Stomach (tissue), 8 donors: ENCODE measurements at regions not wholly inside any gene's neighbourhood (a gene's known extent, or its start where the extent isn't known, plus 50 kb on each side); places are given as distances from the start of the nearest gene placed in this dataset.

Experiments
- DNase-seq, 2 donors: peaks; one replicate each; pipeline versions ENCODE4 v3.0.0 to v3.0.0-alpha.2; 2013 to 2019
- H3K27ac ChIP-seq, 5 donors: fragments of 200-600 bp in 4 of 5; sonication (generic) in 4 of 5; one replicate each; pipeline ENCODE4 v1.5.1; 2013 to 2019; ENCODE audit warnings: mild to moderate bottlenecking in 1 of 5, moderate library complexity in 1 of 5
- H3K27me3 ChIP-seq, 3 donors: fragments of 200-600 bp; sonication (generic); one replicate each; pipeline ENCODE4 v1.5.1; 2017 to 2019; ENCODE audit warnings: mixed run types in 1 of 3
- H3K36me3 ChIP-seq, 4 donors: fragments of 200-600 bp; sonication (generic); 1 replicate in 3 of 4; 2 replicates in 1 of 4; pipeline ENCODE4 v1.5.1; 2016 to 2019
- H3K4me1 ChIP-seq, 4 donors: fragments of 200-600 bp; sonication (generic); one replicate each; pipeline ENCODE4 v1.5.1; 2016 to 2019
- H3K4me3 ChIP-seq, 4 donors: fragments of 200-600 bp; sonication (generic) in 3 of 4; one replicate each; pipeline ENCODE4 v1.5.1; 2016 to 2019; ENCODE audit warnings: mild to moderate bottlenecking in 1 of 4
- H3K9me3 ChIP-seq, 4 donors: fragments of 200-600 bp; sonication (generic); one replicate each; pipeline ENCODE4 v1.5.1; 2016 to 2019
- EP300 ChIP-seq: sonication (generic); formaldehyde crosslinking; IDR thresholded peaks from one replicate; pipeline ENCODE4 v1.6.1; 2017; ENCODE audit warnings: antibody characterized with exemption
- POLR2A ChIP-seq, 4 donors: fragments of 450-650 bp; IDR thresholded peaks; one replicate each; pipeline ENCODE4 v1.6.1; 2016; ENCODE audit warnings: antibody characterized with exemption in 4 of 4, control low read depth in 2 of 4, mild to moderate bottlenecking in 1 of 4, moderate library complexity in 1 of 4
- POLR2AphosphoS5 ChIP-seq, 3 donors: sonication (generic); formaldehyde crosslinking; IDR thresholded peaks; one replicate each; pipeline ENCODE4 v1.6.1; 2016; ENCODE audit warnings: antibody characterized with exemption in 3 of 3
- WGBS, 5 donors: extraction: QIAGEN DNeasy Blood & Tissue Kit in 3 of 5; methylation state at CpG; one replicate each; pipeline versions ENCODE4 v1.1.5 to v1.1.7; 2013 to 2018; 5-methylcytosine and 5-hydroxymethylcytosine counted together
- intact Hi-C: fragments of 100-400 bp; cut with DNase I; formaldehyde crosslinking; loops from one replicate; pipeline ENCODE4 v1.15.1; 2023; ENCODE audit warnings: low total_unique reads
- TF ChIP-seq, protein P1 (sequence below), 7 experiments: fragments of 450-650 bp in 4 of 7; fragments of 200-600 bp in 3 of 7; sonication (generic) in 3 of 7; IDR thresholded peaks; one replicate each; pipeline ENCODE4 v1.5.1; 2016 to 2019; ENCODE audit warnings: antibody characterized with exemption in 7 of 7, control low read depth in 2 of 7, mild to moderate bottlenecking in 1 of 7
- donor health status: healthy with polysubstance abuse.
- donor health status: Bipolar disorder and iron deficiency.
- donor health status: healthy.

DNA sequence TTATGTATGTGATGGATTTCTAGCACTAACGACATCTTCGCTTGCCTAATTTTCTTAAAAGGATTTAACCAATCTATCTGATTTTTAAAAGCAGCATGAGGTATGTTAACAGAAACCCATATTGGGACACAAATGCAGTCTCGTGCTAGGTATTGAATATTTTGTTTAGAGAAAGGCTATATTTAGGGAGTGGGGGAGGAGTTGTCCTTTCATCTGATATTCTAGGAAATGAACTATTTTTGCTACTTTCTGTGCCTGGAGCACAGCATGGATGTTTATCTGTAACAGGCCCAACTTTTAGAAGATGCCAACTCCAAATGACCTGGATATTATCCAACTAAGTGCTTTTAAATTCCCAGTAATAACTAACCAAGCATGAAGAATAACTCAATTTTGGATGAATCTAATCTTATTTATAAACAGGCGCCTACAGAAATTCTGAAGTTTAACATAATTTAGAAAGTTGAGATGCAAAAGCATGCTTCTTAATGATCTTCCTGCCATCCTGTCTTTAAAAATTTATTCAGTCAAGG is 317.1 kb upstream of the CHD6 start:
- WGBS, 5 donors, result 44 to 74% (median 52%) methylated on average over 4 of the region's 4 CpGs
- intact Hi-C loops, result no loop called here
- TF ChIP-seq, protein P1, sequence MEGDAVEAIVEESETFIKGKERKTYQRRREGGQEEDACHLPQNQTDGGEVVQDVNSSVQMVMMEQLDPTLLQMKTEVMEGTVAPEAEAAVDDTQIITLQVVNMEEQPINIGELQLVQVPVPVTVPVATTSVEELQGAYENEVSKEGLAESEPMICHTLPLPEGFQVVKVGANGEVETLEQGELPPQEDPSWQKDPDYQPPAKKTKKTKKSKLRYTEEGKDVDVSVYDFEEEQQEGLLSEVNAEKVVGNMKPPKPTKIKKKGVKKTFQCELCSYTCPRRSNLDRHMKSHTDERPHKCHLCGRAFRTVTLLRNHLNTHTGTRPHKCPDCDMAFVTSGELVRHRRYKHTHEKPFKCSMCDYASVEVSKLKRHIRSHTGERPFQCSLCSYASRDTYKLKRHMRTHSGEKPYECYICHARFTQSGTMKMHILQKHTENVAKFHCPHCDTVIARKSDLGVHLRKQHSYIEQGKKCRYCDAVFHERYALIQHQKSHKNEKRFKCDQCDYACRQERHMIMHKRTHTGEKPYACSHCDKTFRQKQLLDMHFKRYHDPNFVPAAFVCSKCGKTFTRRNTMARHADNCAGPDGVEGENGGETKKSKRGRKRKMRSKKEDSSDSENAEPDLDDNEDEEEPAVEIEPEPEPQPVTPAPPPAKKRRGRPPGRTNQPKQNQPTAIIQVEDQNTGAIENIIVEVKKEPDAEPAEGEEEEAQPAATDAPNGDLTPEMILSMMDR (IDR thresholded peaks at IDR 0.05), result no peak
- TF ChIP-seq POLR2A (IDR thresholded peaks at IDR 0.05) (no peak), POLR2AphosphoS5 (IDR thresholded peaks at IDR 0.05) (no peak), EP300 (no peak)

DNA sequence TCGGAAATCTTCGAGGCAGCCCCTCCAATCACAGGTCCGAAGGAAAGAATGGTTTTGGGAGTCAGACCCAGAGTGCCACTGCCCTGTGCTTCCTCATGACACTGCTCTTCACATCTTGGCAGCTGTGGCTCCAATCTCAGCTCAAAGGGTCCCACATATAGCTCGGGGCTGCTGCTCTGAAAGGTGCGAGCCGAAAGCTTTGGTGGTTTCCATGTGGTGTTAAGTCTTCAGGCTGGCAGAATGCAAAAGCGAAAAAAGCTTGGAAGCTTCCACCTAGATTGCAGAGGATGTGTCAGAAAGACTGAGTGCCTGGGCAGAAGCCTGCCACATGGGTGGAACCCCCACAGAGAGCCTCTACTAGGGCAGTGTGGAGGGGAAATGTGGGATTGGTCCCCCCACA is 314.3 kb upstream of the CHD6 start:
- Histone ChIP-seq H3K27me3 (peaks cover 0 to 10% (median 0%) of the 10 kb centered on the region in 3 donors), H3K27ac (no peak overlapping the region), H3K4me1 (peaks cover 0 to 6% (median 0%) of the 10 kb centered on the region in 4 donors), H3K9me3 (no peaks in the 10 kb centered on the region), H3K4me3 (no peak overlapping the region), H3K36me3 (no peaks in the 10 kb centered on the region)
- intact Hi-C loops, result no loop called here
- DNase-seq, result no peak
- TF ChIP-seq POLR2AphosphoS5 (IDR thresholded peaks at IDR 0.05), result no peak
- 80 to 89% (median 83%) methylated on average over 7 of the region's 7 CpGs for WGBS, 5 donors

More for the DNA sequence above, 317.1 kb upstream of the CHD6 start:
- Histone ChIP-seq H3K4me3 (no peak overlapping the region), H3K27me3 (no peaks in the 10 kb centered on the region), H3K36me3 (no peaks in the 10 kb centered on the region), H3K4me1 (peaks cover 0 to 6% (median 0%) of the 10 kb centered on the region in 4 donors), H3K9me3 (no peaks in the 10 kb centered on the region), H3K27ac (no peak overlapping the region)
- no peak for DNase-seq

DNA sequence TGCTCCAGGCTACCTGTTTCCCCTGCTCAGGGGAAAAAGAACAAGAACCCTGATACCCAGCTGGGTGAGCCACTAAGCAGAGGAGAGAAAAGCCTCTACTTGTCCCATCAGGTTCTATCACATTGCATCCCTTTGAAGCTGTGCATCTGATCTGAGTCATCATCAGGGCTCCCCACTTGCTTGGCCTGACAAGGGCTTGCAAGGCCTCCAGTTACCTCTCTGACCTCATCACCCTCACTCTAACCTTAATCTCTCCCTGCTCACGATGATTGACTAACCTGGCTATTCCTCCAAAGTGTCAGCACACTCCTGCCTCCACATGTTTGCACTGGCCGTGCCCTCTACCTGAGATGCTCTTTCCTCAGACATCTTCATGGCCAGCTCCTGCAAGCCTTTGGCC is 309.5 kb upstream of the CHD6 start:
- Histone ChIP-seq H3K27ac (no peak overlapping the region), H3K27me3 (peaks cover 0 to 26% (median 5%) of the 10 kb centered on the region in 3 donors), H3K4me3 (no peak overlapping the region), H3K36me3 (no peaks in the 10 kb centered on the region), H3K9me3 (no peaks in the 10 kb centered on the region), H3K4me1 (no peaks in the 10 kb centered on the region)
- intact Hi-C loops, result no loop called here
- TF ChIP-seq POLR2AphosphoS5 (IDR thresholded peaks at IDR 0.05) (no peak), EP300 (no peak), POLR2A (IDR thresholded peaks at IDR 0.05) (no peak)
- TF ChIP-seq, protein P1 (IDR thresholded peaks at IDR 0.05), result no peak
- WGBS, 5 donors, result 46 to 68% (median 56%) methylated on average over 2 of the region's 2 CpGs
- no peak for DNase-seq

DNA sequence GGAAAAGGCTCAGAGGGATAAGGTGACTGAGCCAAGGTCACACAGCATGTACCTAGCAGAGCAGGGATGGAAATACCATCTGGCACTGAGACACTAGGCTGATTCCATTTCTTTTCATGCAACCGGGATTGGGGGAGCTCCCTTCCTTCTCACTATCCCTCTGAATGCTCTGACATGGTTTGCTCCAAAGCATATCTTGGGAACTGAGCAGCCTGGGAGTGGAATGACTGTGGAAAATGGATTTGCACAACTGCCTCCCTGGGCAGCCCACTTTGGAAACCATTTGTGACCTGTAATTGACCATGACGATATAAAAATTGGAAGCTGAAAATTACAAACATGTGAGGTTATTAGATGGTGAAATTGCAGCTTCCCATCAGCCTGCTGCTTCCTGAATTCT is 309.0 kb upstream of the CHD6 start:
- Histone ChIP-seq H3K4me3 (no peak overlapping the region), H3K4me1 (no peaks in the 10 kb centered on the region), H3K36me3 (no peaks in the 10 kb centered on the region), H3K27ac (no peak overlapping the region), H3K27me3 (peaks cover 0 to 26% (median 5%) of the 10 kb centered on the region in 3 donors), H3K9me3 (no peaks in the 10 kb centered on the region)
- DNase-seq, result no peak
- WGBS, 5 donors, result 78 to 84% (median 80%) methylated on average over 1 to 2 of the region's 2 CpGs
- TF ChIP-seq POLR2A (IDR thresholded peaks at IDR 0.05), result no peak
- intact Hi-C loops, result no loop called here

DNA sequence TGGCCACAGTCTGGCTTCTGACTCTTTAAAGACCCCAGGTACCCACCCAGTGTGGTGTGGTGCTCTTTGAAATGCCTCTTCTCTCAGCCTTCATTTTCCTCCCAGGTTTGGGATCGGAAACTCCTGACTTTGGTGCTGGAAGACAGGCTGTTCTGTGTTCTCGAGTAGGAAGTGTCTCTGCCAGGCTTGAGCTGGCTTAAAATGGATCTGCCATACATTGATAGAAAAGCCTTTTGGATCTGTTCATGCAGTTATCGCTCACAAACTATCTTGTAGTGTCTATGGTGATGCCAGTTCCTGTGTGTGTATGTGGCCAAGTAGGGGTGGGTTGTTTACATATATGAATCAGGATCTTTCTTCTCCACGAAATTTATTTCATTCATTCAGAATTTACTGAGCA is 307.3 kb upstream of the CHD6 start:
- H3K9me3 ChIP-seq, result no peaks in the 10 kb centered on the region
- peaks cover 0 to 32% (median 5%) of the 10 kb centered on the region in 3 donors for H3K27me3 ChIP-seq
- no peak overlapping the region for H3K4me3 ChIP-seq
- H3K4me1 ChIP-seq, result no peaks in the 10 kb centered on the region
- 67 to 76% (median 72%) methylated on average over 4 of the region's 4 CpGs for WGBS, 5 donors
- no peak overlapping the region for H3K27ac ChIP-seq
- no peaks in the 10 kb centered on the region for H3K36me3 ChIP-seq
- DNase-seq, result no peak
- intact Hi-C loops, result no loop called here
- no peak for TF ChIP-seq EP300
- no peak for TF ChIP-seq POLR2AphosphoS5 (IDR thresholded peaks at IDR 0.05)
- TF ChIP-seq, protein P1 (IDR thresholded peaks at IDR 0.05), result no peak
- no peak for TF ChIP-seq POLR2A (IDR thresholded peaks at IDR 0.05)
